Ishikawa (cell line): ENCODE measurements at regions not wholly inside any gene's neighbourhood (a gene's known extent, or its start where the extent isn't known, plus 50 kb on each side); places are given as distances from the start of the nearest gene placed in this dataset.

Experiments
- CEBPB ChIP-seq: IDR thresholded peaks from 2 replicates; pipeline ENCODE4 v1.6.1; 2012
- CREB1 ChIP-seq: IDR thresholded peaks from 2 replicates; pipeline ENCODE4 v1.6.1; 2012; ENCODE audit warnings: low read depth
- EGR1 ChIP-seq: IDR thresholded peaks from 2 replicates; pipeline ENCODE4 v1.6.1; 2012
- EP300 ChIP-seq: IDR thresholded peaks from 2 replicates; pipeline ENCODE4 v1.6.1; 2012; ENCODE audit warnings: borderline replicate concordance
- FOXM1 ChIP-seq: IDR thresholded peaks from 2 replicates; pipeline ENCODE4 v1.6.1; 2012; ENCODE audit warnings: low read depth, borderline replicate concordance
- NFIC ChIP-seq: IDR thresholded peaks from 2 replicates; pipeline ENCODE4 v1.6.1; 2012
- RAD21 ChIP-seq: IDR thresholded peaks from 2 replicates; pipeline ENCODE4 v1.6.1; 2012; ENCODE audit warnings: low read depth
- TAF1 ChIP-seq: IDR thresholded peaks from 2 replicates; pipeline ENCODE4 v1.6.1; 2012; ENCODE audit warnings: low read depth, mild to moderate bottlenecking
- TCF12 ChIP-seq: IDR thresholded peaks from 2 replicates; pipeline ENCODE4 v1.6.1; 2012; ENCODE audit warnings: low read depth
- TEAD4 ChIP-seq: IDR thresholded peaks from 2 replicates; pipeline ENCODE4 v1.6.1; 2012
- YY1 ChIP-seq: IDR thresholded peaks from 2 replicates; pipeline ENCODE4 v1.6.1; 2012; ENCODE audit warnings: low read depth
- ZBTB7A ChIP-seq: IDR thresholded peaks from 2 replicates; pipeline ENCODE4 v1.6.1; 2012; ENCODE audit warnings: low read depth
- TF ChIP-seq, protein P1 (sequence below): IDR thresholded peaks from 2 replicates; pipeline ENCODE4 v1.6.1; 2012
- TF ChIP-seq, protein P2 (sequence below): IDR thresholded peaks from 2 replicates; pipeline ENCODE4 v1.6.1; 2012; ENCODE audit warnings: low read depth, mild to moderate bottlenecking
- TF ChIP-seq, protein P3 (sequence below): IDR thresholded peaks from 2 replicates; pipeline ENCODE4 v1.6.1; 2012

DNA sequence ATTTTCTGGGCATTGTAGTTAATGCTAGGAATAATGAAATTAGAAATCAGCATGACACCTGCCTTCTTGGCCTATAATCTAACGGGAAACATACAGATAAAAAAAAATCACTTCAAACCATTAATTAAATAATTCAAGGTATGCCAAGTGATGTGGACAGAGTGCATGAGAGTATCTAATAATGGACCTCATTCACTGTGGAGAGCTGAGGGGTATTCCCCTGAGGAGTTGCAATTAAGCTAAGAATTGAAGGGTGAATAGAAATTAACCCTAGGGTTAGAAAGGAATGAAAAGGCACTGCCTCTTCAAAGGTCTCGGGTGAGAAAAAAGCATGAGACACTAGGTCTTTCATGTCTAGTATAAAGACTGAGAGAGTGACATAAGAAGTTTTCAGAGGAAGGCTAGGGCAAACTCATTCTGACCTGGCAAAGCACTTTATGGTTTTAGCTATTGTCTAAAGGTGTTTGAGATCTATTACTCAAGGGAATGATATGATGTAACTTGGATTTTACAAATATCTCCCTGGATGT is 466.1 kb downstream of the KCNT2 start:
- TF ChIP-seq, protein P1, sequence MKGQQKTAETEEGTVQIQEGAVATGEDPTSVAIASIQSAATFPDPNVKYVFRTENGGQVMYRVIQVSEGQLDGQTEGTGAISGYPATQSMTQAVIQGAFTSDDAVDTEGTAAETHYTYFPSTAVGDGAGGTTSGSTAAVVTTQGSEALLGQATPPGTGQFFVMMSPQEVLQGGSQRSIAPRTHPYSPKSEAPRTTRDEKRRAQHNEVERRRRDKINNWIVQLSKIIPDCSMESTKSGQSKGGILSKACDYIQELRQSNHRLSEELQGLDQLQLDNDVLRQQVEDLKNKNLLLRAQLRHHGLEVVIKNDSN = no peak
- no peak for TF ChIP-seq TEAD4
- no peak for TF ChIP-seq TCF12
- no peak for TF ChIP-seq FOXM1
- no peak for TF ChIP-seq YY1
- TF ChIP-seq, protein P2, sequence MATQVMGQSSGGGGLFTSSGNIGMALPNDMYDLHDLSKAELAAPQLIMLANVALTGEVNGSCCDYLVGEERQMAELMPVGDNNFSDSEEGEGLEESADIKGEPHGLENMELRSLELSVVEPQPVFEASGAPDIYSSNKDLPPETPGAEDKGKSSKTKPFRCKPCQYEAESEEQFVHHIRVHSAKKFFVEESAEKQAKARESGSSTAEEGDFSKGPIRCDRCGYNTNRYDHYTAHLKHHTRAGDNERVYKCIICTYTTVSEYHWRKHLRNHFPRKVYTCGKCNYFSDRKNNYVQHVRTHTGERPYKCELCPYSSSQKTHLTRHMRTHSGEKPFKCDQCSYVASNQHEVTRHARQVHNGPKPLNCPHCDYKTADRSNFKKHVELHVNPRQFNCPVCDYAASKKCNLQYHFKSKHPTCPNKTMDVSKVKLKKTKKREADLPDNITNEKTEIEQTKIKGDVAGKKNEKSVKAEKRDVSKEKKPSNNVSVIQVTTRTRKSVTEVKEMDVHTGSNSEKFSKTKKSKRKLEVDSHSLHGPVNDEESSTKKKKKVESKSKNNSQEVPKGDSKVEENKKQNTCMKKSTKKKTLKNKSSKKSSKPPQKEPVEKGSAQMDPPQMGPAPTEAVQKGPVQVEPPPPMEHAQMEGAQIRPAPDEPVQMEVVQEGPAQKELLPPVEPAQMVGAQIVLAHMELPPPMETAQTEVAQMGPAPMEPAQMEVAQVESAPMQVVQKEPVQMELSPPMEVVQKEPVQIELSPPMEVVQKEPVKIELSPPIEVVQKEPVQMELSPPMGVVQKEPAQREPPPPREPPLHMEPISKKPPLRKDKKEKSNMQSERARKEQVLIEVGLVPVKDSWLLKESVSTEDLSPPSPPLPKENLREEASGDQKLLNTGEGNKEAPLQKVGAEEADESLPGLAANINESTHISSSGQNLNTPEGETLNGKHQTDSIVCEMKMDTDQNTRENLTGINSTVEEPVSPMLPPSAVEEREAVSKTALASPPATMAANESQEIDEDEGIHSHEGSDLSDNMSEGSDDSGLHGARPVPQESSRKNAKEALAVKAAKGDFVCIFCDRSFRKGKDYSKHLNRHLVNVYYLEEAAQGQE = no peak
- TF ChIP-seq NFIC = no peak
- TF ChIP-seq ZBTB7A = no peak
- TF ChIP-seq RAD21 = no peak
- no peak for TF ChIP-seq EP300
- TF ChIP-seq, protein P3, sequence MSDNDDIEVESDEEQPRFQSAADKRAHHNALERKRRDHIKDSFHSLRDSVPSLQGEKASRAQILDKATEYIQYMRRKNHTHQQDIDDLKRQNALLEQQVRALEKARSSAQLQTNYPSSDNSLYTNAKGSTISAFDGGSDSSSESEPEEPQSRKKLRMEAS = no peak
- no peak for TF ChIP-seq CREB1
- TF ChIP-seq TAF1 = no peak
- no peak for TF ChIP-seq EGR1
- no peak for TF ChIP-seq CEBPB

GRCh38 chr1:196136396-196136795 is 471.8 kb downstream of the KCNT2 start:
- TF ChIP-seq, protein P2 = no peak
- TF ChIP-seq, protein P3 = no peak
- no peak for TF ChIP-seq CREB1
- TF ChIP-seq, protein P1 = no peak
- no peak for TF ChIP-seq FOXM1
- TF ChIP-seq EGR1 = no peak
- TF ChIP-seq EP300 = no peak
- TF ChIP-seq TCF12 = no peak
- TF ChIP-seq RAD21 = no peak
- no peak for TF ChIP-seq YY1
- TF ChIP-seq TEAD4 = no peak
- TF ChIP-seq TAF1 = no peak
- no peak for TF ChIP-seq ZBTB7A
- TF ChIP-seq NFIC = no peak
- TF ChIP-seq CEBPB = no peak

GRCh38 chr1:196131691-196132090 is 476.5 kb downstream of the KCNT2 start:
- TF ChIP-seq EGR1 (no peak), TEAD4 (no peak), CEBPB (no peak), TAF1 (no peak), EP300 (no peak), TCF12 (no peak), YY1 (no peak), ZBTB7A (no peak), RAD21 (no peak), FOXM1 (no peak)
- TF ChIP-seq, protein P3 = no peak
- TF ChIP-seq, protein P2 = no peak

DNA sequence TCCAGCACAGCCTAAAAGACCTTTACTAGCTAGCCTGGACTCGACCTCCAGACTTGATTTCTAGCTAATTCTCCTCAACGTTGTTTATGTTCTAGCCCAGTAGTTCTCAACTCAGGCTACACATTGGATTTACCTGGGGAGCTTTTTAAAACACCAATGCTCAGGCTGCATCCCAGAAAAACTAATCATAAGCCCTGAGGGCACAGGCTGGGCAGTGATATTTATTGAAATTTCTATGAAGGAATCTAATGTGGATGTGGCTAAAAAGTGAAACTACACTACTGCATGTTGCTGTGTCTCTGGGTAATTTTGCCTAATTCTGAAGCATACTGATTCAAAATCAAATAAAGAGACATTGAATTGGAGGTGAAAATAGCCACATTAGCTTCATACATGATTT is 479.4 kb downstream of the KCNT2 start:
- TF ChIP-seq, protein P2 = no peak
- TF ChIP-seq CREB1 (no peak), NFIC (no peak), TCF12 (no peak), FOXM1 (no peak), TAF1 (no peak), ZBTB7A (no peak), YY1 (no peak), EP300 (no peak), RAD21 (no peak), CEBPB (no peak), TEAD4 (no peak), EGR1 (no peak)
- TF ChIP-seq, protein P3 = no peak
- TF ChIP-seq, protein P1 = no peak
